GM12875 (cell line): ENCODE measurements at regions not wholly inside any gene's neighbourhood (a gene's known extent, or its start where the extent isn't known, plus 50 kb on each side); places are given as distances from the start of the nearest gene placed in this dataset.

ENCODE experiments used
- H3K4me3 ChIP-seq: one replicate; pipeline ENCODE4 v1.5.1; 2011; ENCODE audit warnings: low read depth, low read length, control low read depth
- TF ChIP-seq, protein P1 (sequence below): IDR thresholded peaks from 2 replicates; pipeline ENCODE4 v1.5.1; 2011; ENCODE audit warnings: low read depth, mild to moderate bottlenecking, control low read depth, inconsistent platforms, low read length, moderate library complexity, borderline replicate concordance; ENCODE audit not compliant: insufficient read depth

DNA sequence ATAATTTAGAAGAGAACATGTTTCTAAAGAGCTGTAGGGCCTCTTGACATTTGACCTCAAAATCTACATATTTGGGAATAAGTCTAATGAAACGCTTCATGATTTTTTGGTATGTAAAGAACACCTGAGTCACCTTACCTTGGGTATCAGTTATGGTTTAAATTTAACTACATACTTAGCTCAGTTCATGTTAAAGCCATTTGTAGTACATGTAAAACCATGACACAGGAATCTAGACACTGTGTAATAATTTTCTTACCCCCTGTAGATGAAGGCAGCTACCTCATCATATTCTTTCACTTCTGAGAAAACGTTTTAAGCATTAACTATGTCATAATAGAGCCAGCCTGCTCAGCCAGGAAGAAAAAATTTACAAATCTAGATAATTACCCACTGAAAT is 105.8 kb upstream of the CPNE8 start:
- TF ChIP-seq, protein P1, sequence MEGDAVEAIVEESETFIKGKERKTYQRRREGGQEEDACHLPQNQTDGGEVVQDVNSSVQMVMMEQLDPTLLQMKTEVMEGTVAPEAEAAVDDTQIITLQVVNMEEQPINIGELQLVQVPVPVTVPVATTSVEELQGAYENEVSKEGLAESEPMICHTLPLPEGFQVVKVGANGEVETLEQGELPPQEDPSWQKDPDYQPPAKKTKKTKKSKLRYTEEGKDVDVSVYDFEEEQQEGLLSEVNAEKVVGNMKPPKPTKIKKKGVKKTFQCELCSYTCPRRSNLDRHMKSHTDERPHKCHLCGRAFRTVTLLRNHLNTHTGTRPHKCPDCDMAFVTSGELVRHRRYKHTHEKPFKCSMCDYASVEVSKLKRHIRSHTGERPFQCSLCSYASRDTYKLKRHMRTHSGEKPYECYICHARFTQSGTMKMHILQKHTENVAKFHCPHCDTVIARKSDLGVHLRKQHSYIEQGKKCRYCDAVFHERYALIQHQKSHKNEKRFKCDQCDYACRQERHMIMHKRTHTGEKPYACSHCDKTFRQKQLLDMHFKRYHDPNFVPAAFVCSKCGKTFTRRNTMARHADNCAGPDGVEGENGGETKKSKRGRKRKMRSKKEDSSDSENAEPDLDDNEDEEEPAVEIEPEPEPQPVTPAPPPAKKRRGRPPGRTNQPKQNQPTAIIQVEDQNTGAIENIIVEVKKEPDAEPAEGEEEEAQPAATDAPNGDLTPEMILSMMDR: no peak
- H3K4me3 ChIP-seq: no peak overlapping the region

DNA sequence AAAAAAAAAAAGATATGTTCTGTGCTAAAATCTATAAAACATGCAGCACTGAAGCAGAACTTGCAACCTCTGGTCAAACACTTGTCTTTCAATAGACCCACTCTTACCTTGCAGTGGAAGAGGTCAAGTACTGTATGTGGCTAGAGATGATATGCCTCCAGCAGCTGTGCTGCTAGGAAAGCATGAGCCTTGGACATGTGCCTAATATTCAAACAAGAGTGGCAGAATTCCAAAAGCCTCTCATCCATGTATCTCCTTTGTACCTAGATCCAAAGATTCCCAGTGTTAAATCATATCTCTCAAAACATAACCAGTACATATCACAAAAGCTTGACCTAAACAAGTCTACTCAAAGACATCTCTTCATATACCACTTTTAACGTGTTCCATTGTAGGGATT is 105.0 kb upstream of the CPNE8 start:
- no peak overlapping the region for H3K4me3 ChIP-seq
- TF ChIP-seq, protein P1: no peak

DNA sequence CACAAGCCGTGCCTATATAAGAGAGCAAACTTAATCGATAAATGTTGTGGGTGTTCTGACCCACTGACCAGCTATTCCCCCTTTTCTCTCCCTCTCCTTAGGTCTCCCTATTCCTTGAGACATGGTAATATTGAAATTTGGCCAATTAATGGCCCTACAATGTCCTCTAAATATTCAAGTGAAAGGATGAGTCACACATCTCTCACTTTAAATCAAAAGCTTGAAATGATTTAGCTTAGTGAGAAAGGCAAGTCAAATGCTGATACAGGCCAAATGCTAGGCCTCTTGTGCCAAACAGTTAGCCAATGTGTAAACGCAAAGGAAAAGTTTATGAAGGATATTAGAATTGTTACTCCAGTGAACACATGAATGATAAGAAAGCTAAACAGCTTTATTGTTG is 102.2 kb upstream of the CPNE8 start:
- no peak overlapping the region for H3K4me3 ChIP-seq
- TF ChIP-seq, protein P1: no peak

DNA sequence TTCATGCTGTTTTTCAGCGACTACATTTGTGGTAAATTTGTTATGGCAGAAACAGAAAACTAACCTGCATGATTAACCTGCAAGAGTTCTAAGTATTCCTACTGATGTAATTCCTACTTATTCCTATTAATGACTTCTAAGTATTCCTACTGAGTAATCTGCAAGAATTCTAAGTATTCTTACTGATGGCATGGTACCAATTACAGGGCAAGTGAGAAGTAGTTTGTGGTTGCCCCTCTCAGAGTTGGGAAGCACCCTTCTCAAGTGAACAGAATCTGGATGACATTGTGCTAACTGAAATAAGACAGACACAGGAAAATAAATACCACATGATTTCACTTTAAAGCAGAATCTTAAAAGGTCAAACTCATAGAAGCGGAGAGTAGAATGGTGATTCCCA is 100.9 kb upstream of the CPNE8 start:
- TF ChIP-seq, protein P1: no peak
- no peak overlapping the region for H3K4me3 ChIP-seq

DNA sequence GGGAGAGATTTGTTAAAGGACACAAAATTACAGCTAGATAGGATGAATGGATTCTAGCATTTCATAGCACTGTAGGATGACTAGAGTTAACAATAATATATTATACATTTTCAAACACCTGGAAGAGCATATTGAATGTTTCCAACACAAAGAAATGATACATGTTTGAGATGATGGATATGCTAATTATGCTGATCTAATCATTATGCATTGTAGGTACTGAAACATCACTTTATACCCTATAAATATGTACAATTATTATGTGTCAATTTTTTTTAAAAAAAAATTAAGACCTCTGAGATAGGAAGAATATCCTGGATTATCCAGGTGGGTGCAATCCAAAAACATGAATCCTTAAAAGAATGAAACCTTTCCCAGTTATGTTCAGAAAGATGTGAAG is 100.3 kb upstream of the CPNE8 start:
- TF ChIP-seq, protein P1: no peak
- no peak overlapping the region for H3K4me3 ChIP-seq

DNA sequence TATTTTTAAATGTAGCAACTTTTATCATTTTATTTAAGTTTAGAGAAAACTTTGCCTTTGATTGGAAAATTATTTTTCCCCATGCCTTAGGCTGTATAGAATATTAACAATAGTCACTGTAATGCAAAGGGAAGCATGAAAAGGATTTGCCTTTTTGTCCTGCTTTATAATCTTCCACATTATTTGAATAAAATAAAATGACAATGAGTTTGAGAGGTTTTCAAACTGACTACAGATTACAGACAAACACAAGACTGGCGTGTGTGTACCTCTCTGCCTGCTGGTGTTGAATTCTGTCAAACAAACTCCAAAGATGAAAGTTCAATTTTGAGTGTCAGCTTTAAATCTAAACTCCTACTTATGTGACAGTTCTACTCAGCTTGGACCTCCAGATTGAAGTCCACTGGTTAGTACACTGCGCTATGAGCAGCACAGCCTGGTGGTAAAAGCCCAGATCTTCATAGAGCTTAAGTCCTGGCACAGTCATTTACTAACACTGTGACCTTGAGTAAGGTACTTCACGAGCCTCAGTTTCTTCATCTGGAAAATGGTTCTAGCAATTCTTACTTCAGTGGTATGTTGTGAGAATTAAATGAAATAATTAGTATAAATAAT is 98.3 kb upstream of the CPNE8 start:
- H3K4me3 ChIP-seq: no peak overlapping the region
- TF ChIP-seq, protein P1: 0 out of 2 replicates have a peak, but pooled peaks have one; percentile 1

DNA sequence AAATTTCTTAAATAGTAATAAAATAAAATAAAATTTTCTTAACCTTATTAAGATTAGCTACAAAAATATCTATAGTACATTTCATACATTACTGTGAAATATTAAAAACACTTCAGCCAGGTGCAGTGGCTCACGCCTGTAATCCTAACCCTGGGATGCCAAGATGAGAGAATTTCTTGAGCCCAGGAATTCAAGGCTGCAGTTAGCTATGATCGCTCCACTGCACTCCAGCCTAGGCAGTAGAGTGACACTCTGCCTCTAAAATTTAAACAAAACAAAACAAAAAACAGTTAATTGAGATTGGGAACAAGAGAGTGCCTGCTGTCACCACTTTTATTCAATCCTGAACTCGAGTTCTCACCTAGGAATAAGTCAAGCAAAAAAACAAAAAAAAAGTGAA is 95.0 kb upstream of the CPNE8 start:
- H3K4me3 ChIP-seq: no peak overlapping the region
- TF ChIP-seq, protein P1: no peak
